GM19025 (cell line): ENCODE measurements at regions not wholly inside any gene's neighbourhood (a gene's known extent, or its start where the extent isn't known, plus 50 kb on each side); places are given as distances from the start of the nearest gene placed in this dataset.

Source experiments
- ATAC-seq: cut with Tn5 transposase; IDR thresholded peaks from one replicate; pipeline ENCODE4 v1.9.1; 2021; ENCODE audit warnings: mild to moderate bottlenecking, low read depth, moderate library complexity; ENCODE audit not compliant: unreplicated experiment

DNA sequence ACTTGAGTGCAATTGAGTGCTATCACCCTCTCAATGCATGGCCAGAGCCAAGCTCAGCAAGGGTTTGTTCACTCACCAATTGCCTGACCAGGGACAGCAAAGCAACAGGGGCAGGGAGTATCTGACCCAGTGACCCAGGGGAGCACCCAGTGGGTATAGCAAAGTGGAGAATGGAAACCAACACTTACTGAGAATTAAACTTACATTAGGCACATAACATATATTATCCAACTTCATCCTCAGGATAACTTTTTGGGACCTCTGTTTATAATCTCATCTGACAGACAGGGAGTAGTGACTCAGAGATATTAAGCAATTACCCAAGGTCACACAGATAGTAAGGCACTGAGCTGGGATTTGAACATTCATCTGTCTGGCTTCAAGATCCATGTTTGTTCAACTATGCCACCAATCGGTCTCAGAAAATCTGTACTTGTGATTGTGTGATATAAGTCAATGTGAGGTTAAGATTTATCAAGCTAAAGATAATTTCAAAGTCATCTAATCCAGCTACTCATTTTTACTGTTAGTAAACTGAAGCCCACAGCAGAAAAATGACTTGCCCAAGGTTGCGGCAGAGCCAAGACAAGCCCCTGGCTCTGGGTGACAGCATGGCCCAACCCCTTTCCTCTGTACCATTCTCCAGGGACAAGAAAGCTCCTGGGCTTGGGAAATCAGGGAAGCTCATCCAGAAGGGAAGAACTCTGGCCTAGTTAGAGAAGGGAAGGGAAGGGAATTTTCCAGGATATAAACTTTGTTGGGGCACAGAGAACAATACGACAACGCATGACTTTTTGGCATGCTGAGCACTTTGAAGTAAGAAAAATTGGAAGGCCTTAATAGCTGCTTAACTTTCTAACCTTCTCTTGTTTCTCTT is 138.0 kb upstream of the SMAD3 start:
- ATAC-seq: no peak

DNA sequence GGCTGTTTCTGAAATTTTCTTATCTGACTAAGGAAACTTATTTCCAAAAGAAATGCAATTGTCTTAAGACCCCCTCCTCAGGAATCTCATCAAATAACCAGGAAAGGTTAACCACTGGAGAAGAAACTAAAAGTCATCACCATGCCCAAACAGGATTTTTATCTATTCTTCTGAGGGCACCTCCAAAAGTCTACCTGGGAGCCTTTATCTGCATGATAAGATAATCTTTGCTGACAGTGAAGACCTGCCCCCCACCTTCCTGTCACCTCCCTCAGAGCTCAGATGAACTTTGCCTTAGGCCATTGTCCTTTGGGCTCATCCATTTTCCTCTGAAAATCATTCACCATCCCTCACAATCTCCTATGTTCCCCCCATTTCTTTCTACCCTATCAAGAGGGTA is 137.3 kb upstream of the SMAD3 start:
- no peak for ATAC-seq

GRCh38 chr15:66928784-66929183 is 136.6 kb upstream of the SMAD3 start:
- ATAC-seq: no peak

DNA sequence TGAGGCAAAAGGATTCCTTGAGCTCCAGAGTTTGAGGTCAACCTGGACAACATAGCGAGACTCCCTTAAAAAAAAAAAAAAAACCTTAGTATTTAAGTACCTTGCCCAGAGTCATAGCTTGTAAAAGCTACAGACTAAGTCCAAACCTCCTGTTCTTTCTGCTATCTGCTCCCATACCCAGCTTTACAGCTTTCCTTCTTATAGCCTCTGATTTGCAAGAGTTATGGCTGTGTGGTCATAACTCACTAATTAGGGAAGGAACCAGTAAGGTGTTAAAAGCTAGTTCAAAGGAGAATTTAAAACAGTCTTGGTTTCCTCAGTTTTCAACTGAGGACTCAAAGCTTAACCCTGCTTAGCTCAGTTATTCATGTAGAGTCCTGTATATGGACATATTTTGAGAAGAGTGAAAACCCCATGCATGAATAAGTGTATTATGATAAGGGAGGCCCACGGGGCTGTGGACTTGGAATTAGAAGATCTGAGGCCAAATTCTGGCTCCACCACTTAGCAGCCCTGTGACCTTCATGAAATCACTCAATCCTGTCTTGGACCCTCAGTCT is 135.5 kb upstream of the SMAD3 start:
- no peak for ATAC-seq

DNA sequence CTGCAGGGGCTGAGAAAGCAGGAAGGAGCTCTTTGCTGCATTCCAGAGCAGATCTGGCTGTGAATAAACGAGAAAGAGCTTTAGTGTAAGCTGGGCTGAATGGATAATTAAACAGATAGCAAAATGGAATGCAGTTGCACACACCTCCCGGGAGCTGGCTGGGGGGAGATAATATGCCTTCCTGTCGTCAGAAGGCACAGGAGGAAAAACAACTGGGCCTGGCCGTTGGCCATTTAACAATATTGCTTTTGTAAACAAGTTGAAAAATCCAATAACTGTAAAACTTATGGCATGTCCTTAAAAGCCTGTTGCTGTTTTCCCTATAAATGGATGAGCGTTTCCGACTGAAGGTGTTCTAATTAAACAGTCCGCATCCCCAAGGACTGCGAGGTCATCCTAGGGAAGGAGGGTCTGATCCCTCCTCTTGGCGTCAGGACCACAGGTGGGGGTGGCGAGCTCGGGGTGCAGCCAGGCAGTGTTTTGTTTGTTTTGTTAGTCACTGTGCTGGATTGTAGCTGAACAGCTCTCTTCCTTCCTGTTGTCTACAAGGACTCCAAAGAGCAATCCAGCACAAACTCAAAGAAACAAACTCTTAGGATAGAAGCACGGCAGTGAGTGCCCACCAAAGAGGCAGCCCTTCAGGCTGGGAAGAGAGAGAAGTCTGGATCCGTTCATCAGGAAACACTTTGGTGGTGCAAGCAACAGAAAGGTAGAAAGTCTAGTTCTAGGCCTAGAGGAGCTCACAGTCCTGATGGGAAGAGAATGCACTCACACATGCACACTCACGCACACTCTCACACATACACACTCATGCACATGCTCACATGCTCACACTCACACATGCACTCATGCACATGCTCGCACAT is 133.4 kb upstream of the SMAD3 start:
- no peak for ATAC-seq

DNA sequence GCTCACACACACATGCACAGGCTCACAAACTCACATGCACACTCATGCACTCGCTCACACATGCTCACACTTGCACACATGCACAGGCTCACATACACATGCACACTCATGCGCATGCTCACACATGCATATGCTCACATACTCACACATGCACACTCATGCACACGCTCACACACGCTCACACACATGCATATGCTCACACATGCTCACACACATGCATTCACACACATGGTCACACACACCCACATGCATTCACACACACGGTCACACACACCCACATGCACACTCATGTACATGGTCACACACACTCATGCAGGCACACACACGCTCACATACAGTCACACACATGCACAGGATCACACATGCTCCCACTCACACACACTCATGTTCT is 132.8 kb upstream of the SMAD3 start:
- no peak for ATAC-seq

DNA sequence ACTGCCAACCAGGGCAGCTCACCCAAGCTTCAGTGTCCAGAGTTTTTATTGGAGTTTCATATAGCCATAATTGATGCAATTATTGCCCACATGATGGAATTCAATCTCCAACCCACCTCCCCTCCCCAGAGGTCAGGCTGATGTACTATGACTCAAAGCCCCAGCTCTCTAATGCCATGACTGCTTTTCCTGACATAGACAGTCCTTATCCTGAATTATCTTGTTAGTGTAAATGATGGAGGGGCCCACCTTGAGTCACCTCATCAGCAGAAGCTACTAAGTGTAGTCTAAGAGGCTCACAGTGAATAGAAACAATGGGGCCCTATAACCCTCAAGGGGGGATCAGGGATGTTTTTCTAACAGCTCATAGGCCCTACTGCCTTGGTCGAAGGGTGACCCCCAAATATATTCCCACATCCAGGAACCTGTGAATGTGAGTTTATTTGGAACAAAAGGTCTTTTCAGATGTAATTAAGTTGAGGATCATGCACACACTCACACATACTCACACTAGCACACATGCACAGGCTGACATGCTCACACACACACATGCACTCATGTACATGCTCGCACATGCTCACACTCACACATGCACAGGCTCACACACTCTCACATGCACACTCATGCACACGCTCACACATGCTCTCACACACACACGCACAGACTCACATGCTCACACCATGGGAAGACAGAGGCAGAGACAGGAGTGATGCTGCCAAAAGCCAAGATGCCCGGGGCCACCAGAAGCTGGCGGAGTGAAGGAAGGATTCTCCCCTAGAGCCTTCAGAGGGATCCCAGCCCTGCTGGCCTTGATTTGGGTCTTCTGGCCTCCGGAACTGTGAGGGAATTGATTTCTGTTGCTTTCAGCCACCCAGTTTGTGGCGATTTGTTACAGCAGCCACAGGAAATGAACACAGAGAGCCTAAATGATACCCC is 131.2 kb upstream of the SMAD3 start:
- ATAC-seq: no peak

DNA sequence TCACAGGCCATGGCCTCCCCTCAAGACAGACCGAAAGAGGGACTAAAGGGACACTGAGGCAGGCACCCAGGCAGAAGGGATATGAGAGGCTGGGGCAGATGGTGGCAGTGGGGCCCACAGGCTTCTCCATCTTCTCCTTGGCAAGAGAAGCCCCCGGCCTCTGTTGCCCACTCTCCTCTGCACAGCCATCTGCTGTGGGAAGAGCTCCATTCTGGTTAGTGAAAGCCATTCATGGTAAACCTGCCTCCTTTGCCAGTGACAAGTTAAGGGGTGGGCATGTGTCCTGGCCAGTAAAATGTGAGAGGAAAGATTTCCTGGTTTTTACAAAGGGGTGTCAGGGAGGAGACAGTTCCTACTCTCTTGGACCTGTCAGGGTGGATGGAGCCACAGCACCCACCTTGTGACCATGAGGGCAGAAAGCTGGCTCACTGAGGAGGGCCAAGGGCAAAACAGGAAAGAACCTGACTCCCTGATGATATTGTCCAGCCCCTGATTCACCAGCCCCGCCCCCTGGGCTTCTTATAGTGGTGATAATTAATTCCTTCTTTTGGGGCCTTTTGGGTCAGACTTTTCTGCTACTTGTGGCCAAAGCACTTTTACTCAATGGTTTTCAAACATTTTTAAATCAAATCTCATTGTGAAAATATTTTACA is 130.4 kb upstream of the SMAD3 start:
- ATAC-seq: no peak

GRCh38 chr15:66935688-66936087 is 129.7 kb upstream of the SMAD3 start:
- no peak for ATAC-seq

DNA sequence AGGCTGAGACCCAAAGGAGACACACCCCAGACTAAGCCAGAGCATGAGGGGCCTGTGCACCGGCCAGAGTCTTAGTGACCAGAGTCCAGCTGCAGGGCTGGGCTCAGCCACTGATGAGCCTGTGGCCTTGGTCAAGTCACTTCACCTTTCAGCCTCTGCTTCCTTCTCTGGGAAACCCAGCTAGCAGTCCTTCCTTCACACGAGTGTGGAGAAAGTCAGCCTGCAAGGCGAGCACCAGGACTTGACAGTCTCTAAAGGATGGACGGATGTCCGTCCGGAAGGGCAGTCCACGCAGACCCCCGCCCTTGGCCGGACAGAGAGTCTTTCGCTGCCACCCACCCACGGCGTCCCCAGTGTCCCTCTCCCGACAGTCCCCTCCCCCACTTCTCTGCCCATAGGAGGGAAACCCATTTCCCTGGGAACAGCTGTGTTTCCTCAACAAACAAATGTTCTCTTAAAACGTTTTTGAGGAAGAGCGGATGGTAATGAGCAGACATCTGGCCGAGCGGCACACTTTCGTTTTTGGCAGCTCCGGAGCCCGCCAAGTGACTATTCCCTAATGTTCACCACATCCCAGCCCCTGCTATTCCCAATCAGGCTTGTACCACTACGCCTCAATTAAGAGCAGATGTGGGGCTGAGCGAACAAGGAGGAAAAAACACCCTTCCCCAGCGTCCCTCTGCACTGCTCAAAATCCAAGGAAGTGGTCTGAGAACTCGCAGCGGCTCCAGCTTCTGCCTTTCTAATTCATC is 129.1 kb upstream of the SMAD3 start:
- no peak for ATAC-seq

- ATAC-seq: no peak
These were observed 128.4 kb upstream of the SMAD3 start for GRCh38 chr15:66936861-66937582.

GRCh38 chr15:66937588-66937987 is 127.8 kb upstream of the SMAD3 start:
- no peak for ATAC-seq

GRCh38 chr15:66938114-66938830 is 127.1 kb upstream of the SMAD3 start:
- ATAC-seq: no peak

- ATAC-seq: no peak
These were observed 126.4 kb upstream of the SMAD3 start for GRCh38 chr15:66939016-66939415.

GRCh38 chr15:66939451-66940023 is 125.9 kb upstream of the SMAD3 start:
- ATAC-seq: no peak

GRCh38 chr15:66940368-66940767 is 125.0 kb upstream of the SMAD3 start:
- ATAC-seq: peak; percentile 77

DNA sequence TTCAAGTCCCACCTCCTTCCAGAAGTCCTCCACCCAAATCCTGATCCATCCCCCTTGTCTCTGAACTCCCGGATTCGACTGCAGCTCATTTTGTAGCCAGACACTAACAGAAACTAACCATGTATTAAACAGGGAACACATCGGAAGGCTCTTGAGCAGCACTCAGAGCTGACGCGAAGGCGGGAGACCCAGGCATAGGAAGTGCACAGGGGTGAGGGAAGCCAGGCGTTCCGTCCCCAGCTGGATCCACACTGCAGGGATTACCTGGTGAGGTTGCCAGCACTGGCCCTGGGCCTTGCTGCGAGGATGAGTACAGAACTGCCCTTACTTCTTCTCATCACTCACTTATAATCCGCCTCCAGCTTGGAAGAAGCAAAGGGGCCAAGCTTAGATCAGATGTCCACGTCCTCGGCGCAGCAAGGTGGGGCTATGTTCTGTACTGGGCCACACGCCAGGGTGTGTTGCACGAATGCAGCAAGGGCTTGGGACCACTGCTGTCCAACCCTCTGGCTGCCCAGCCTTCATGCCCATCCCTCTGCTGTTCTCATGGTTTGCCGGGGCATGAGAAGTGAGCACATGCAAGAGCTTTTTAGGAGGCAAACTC is 124.2 kb upstream of the SMAD3 start:
- no peak for ATAC-seq
